HG02840 (cell line): ENCODE measurements at regions not wholly inside any gene's neighbourhood (a gene's known extent, or its start where the extent isn't known, plus 50 kb on each side); places are given as distances from the start of the nearest gene placed in this dataset.

Source experiments
- ATAC-seq: cut with Tn5 transposase; IDR thresholded peaks from one replicate; pipeline ENCODE4 v1.9.1; 2021; ENCODE audit warnings: mild to moderate bottlenecking, moderate library complexity, moderate number of reproducible peaks; ENCODE audit not compliant: unreplicated experiment, low FRiP score

- ATAC-seq: no peak
Measured at GRCh38 chr1:63169057-63169456, 153.3 kb upstream of the FOXD3 start.

DNA sequence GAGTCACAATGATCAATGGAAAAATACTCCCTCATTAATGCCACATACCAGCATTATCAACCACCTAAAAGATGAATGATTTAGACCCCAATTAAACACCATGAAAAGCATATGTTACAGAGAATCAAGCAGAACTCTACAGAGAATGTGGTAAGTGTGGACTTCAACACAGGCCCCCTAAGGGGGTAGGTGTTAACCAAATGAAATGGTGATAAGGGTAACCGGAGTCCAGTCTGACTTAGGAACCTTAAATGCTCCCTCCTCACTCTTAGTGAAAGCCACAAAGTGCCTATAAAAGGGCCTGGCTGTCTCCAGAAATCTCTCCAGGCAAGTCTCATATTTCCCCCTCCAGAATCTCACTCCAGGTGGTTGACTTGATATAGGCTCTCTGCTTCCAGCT, 149.2 kb upstream of the FOXD3 start:
- ATAC-seq: no peak

GRCh38 chr1:63189677-63190076, 132.7 kb upstream of the FOXD3 start:
- ATAC-seq: no peak

DNA sequence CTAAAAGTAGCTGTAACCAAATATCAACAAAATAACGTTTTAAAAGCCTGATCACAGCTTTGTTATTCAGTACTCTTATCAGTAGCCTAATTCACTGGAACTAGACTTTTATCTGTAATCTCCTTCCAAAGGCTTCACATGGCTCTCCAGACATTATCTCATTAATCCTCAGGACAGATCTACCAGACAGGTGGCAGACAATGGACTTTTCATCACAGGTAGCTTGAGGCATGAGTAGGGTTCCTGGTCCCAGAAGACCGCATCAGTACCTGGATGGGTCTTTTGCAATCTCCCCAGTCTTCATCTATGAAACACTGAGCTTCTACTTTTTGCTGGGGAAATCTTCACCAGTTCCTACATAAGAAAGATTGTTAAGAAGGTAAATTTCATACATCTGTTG, 132.2 kb upstream of the FOXD3 start:
- ATAC-seq: no peak

DNA sequence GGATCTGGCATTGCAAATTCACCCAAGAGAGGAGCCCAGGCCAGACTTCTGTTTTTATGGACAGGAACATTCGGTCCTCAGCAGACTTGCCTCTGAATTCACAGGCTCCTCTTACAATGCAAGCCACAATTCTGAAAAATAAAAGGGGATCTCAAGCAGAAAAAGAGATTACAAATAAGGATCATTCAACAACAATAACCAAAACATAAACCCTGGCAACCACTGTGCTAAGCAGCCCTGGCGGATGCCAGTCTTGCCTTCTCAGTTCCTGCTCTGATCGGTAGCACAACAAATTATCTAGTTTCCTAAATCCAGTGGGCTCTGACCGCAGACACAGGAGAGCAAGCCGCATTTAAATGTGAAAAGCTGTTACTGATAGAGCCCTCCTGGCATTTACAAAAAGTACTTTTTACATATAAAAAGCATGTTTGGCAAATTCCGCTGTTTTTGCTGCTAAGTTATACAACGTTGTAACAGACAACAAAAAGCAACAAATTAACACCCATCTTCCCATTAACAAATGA, 123.4 kb upstream of the FOXD3 start:
- ATAC-seq: no peak

- no peak for ATAC-seq
Measured at GRCh38 chr1:63199706-63200335, 122.5 kb upstream of the FOXD3 start.

DNA sequence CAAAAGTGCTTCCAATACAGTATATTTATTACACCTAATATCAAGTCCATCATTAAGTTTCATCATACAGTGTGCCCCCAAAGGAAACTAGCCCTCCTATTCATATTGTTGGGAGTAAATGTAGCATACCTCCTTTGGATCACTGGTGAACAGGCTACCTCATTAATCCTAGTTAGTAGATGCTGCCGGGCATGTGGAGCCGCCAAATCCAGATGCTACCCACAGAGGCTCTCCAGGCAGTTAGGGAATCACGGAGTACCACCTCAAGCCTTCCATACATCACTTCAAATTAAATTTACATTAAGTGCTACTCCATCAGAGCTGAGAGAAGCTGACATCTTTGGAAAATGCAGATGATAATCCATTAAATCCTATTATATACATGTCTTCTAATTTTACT, 121.7 kb upstream of the FOXD3 start:
- no peak for ATAC-seq

- ATAC-seq: no peak
Measured at GRCh38 chr1:63203641-63204040, 118.7 kb upstream of the FOXD3 start.

DNA sequence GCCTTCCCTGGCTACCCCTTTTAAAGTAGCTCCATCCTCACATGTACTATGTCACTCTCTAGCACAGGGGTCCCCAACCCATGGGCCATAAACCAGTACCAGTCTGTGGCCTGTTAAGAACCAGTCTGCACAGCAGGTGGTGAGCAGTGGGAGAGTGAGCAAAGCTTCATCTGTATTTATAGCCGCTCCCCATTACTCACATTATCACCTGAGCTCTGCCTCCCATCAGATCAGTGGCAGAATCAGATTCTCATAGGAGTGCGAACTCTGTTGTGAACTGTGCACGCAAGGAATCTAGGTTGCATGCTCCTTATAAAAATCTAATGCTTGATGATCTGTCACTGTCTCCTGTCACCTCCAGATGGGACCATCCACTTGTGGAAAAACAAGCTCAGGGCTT, 116.6 kb upstream of the FOXD3 start:
- no peak for ATAC-seq

DNA sequence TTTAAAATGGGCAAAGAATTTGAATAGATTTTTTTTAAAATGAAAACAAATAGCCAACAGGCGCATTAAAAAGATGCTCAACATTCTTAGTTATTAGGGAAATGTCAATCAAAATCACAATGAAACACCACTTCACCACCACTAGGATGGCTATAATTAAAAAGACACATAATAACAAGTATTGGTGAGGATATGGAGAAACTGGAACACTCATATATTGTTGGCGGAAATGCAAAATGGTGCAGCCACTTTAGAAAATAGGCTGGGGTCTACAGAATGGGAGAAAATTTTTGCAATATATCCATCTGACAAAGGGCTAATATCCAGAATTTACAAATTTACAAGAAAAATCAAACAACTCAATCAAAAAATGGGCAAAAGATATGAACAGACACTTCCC, 107.8 kb upstream of the FOXD3 start:
- no peak for ATAC-seq

DNA sequence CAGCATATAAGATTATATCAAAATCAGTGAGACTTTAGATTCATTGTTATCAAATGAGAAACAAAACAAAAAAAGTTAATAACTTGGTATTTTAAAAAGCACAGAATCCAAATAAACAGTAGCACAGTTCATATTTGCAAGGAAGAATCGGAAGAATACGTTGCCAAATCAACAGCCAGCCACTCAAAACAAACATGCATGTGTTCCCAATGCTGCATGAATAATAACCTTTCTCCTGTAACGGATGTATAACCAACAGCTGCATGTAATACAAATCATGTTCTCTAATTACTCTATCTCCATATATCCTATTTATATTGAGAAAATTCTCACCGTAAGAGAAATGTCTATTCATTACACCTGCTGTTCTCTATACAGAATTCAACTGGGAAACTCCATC, 98.9 kb upstream of the FOXD3 start:
- ATAC-seq: no peak

- no peak for ATAC-seq
Measured at GRCh38 chr1:63230722-63231121, 91.6 kb upstream of the FOXD3 start.

DNA sequence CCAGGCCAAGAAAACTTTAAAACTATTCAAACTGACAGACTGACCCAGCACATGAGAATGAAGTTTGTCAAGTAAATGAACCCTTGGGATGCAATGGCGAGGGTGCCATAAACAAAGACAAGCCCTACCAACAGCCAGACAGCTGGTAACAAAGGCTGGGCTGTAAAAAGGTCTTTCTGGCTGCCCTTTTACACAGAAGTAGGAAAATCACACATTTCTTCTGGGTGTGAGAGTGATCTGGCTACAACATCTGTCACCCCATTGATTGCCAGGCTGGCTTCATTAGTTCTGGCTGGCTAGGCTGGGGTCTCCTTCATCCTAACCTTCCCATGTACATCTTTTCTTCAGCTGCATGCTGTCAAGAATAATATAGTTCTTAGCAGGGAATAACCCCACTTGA, 83.6 kb upstream of the FOXD3 start:
- no peak for ATAC-seq

DNA sequence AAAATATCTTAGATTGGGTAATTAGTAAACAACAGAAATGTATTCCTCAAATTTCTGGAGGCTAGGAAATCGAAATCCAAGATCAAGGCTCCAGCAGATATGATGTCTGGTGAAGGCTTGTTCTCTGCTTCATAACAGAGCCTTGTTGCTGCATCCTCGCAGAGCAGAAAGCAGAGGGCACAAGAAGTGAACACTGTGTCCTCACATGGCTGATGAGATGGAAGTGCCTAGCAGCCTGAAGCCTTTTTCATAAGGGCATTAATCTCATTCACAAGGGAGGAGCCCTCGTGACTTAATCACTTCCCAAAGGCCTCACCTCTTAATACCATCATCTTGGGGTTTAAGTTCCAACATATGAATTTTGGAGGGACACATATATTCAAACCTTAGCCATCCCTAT, 77.2 kb upstream of the FOXD3 start:
- no peak for ATAC-seq

DNA sequence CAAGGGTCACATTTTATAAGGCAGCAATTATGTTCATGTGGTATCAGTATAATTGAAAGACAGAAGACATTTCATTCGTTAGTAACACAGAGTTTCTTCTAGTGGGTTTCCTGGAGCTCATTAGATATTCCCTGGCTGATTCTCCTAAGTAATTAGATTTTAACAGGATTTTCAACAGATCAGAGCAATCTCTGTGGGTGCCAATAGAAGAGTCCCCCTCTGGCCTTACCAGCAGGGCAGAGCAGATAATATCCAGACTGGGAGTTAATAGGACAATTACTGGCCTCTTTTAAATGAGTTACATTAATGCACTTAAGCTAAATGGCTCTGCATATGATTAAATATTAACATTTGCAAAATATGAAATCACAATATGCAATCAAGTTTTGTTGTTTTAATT, 74.2 kb upstream of the FOXD3 start:
- no peak for ATAC-seq

DNA sequence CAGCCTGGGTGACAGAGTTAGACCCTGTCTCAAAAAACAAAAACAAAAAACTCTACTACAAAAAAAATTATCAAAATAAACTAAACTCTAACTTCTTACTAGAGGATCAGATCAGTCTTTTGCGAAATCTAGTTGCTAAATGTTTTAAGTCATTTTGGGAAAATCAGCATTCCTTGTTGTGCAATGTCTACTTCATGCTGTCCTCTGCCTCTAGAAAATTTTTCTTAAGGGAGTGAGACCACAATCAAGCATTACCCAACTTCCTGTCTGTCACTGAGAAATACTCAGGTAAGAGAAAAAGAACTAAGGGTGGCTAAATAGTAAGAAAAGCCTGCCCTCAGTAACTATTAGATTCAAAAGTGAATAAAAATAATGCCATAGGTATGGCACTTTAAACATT, 67.2 kb upstream of the FOXD3 start:
- no peak for ATAC-seq

GRCh38 chr1:63261736-63262458, 60.5 kb upstream of the FOXD3 start:
- ATAC-seq: no peak

- ATAC-seq: no peak
Measured at GRCh38 chr1:63262459-63262770, 60.0 kb upstream of the FOXD3 start.

DNA sequence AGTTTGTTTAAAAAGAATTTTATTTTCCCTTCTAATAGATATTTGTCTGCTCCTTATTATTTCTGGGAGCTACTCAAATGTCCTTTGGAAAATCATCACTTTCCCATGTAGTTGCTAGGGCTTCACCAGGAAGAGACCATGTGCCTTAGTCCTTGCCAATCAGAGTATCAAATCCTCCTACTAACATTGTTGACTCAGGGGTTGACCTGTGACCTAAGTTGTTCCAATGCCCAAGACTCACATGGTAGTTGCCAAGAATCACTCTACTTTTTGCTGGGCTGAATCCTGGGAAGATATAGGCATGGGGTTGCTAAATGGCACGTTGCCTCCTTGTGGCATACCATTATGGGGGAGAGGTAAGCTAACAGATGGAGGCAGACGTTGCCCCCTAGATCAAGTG, 58.2 kb upstream of the FOXD3 start:
- no peak for ATAC-seq

DNA sequence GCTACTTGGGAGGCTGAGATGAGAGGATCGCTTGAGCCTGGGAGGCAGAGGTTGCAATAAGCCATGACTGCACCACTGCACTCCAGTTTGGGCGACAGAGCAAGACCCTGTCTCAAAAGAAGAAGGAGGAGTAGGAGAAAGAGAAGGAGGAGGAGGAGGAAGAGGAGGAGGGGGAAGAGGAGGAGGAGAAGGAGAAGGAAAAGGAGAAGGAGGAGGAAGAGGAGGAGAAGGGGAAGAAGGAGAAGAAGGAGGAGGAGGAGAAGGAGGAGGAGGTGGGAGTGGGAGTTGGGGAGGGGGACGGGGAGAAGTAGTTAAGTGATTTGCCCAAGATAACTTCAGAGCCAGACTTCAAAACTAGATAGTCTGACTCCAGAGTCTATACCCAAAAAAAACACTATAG, 55.5 kb upstream of the FOXD3 start:
- ATAC-seq: no peak

GRCh38 chr1:63268876-63269275, 53.5 kb upstream of the FOXD3 start:
- ATAC-seq: no peak

GRCh38 chr1:63269571-63269970, 52.8 kb upstream of the FOXD3 start:
- ATAC-seq: no peak
